Stimulated activated CD8-positive, alpha-beta memory T cell treated with anti-CD3 and anti-CD28 coated beads, Interleukin-7, amount 100 ng/mL, for 1 hour (primary cell): ENCODE measurements at regions not wholly inside any gene's neighbourhood (a gene's known extent, or its start where the extent isn't known, plus 50 kb on each side); places are given as distances from the start of the nearest gene placed in this dataset.

Source experiments
- DNase-seq, 2 donors: peaks; one replicate each; pipeline ENCODE4 v3.0.0-alpha.2; 2020; ENCODE audit warnings: low read depth in 2 of 2

GRCh38 chr3:107899990-107900651, 190.7 kb downstream of the CD47 start:
- no peak for DNase-seq

GRCh38 chr3:107897471-107898061, 193.3 kb downstream of the CD47 start:
- no peak for DNase-seq

GRCh38 chr3:107894998-107895397, 195.8 kb downstream of the CD47 start:
- no peak for DNase-seq

- no peak for DNase-seq
Observed at GRCh38 chr3:107892955-107893624, 197.7 kb downstream of the CD47 start.

GRCh38 chr3:107884719-107885460, 205.9 kb downstream of the CD47 start:
- no peak for DNase-seq

GRCh38 chr3:107884028-107884427, 206.8 kb downstream of the CD47 start:
- no peak for DNase-seq

GRCh38 chr3:107882881-107883280, 207.9 kb downstream of the CD47 start:
- DNase-seq: no peak

- no peak for DNase-seq
Observed at GRCh38 chr3:107882261-107882660, 208.6 kb downstream of the CD47 start.

- DNase-seq: no peak
Observed at GRCh38 chr3:107881509-107881908, 209.3 kb downstream of the CD47 start.

- no peak for DNase-seq
Observed at GRCh38 chr3:107880702-107881101, 210.1 kb downstream of the CD47 start.

GRCh38 chr3:107877936-107878335, 212.9 kb downstream of the CD47 start:
- DNase-seq: no peak

- no peak for DNase-seq
Observed at GRCh38 chr3:107870943-107871638, 219.7 kb downstream of the CD47 start.

GRCh38 chr3:107870096-107870495, 220.7 kb downstream of the CD47 start:
- no peak for DNase-seq

- DNase-seq: no peak
Observed at GRCh38 chr3:107868449-107868848, 222.4 kb downstream of the CD47 start.

- DNase-seq: no peak
Observed at GRCh38 chr3:107861904-107862303, 228.9 kb downstream of the CD47 start.

GRCh38 chr3:107861422-107861821, 229.4 kb downstream of the CD47 start:
- no peak for DNase-seq
